Sigmoid colon (tissue), 6 donors: ENCODE measurements at regions not wholly inside any gene's neighbourhood (a gene's known extent, or its start where the extent isn't known, plus 50 kb on each side); places are given as distances from the start of the nearest gene placed in this dataset.

Source experiments
- DNase-seq: peaks from one replicate; pipeline ENCODE4 v3.0.0-alpha.2; 2019
- H3K27ac ChIP-seq, 4 donors: fragments of 200-600 bp; sonication (generic); one replicate each; pipeline ENCODE4 v1.5.1; 2016 to 2019; ENCODE audit warnings: mild to moderate bottlenecking in 1 of 4
- H3K27me3 ChIP-seq, 3 donors: fragments of 200-600 bp; sonication (generic); one replicate each; pipeline ENCODE4 v1.5.1; 2019; ENCODE audit warnings: mild to moderate bottlenecking in 1 of 3
- H3K36me3 ChIP-seq, 4 donors: fragments of 200-600 bp; sonication (generic); one replicate each; pipeline ENCODE4 v1.5.1; 2016 to 2019
- H3K4me1 ChIP-seq, 4 donors: fragments of 200-600 bp; sonication (generic); one replicate each; pipeline ENCODE4 v1.5.1; 2017 to 2019
- H3K4me3 ChIP-seq, 4 donors: fragments of 200-600 bp; sonication (generic); one replicate each; pipeline ENCODE4 v1.5.1; 2017 to 2019; ENCODE audit warnings: mild to moderate bottlenecking in 2 of 4, moderate library complexity in 1 of 4
- H3K9me3 ChIP-seq, 4 donors: fragments of 200-600 bp in 3 of 4; sonication (generic) in 3 of 4; one replicate each; pipeline versions ENCODE4 v1.5.1 to v1.6.1; 2013 to 2019
- EP300 ChIP-seq, 4 donors: sonication (generic); formaldehyde crosslinking; IDR thresholded peaks; one replicate each; pipeline ENCODE4 v1.6.1; 2017; ENCODE audit warnings: antibody characterized with exemption in 4 of 4
- POLR2A ChIP-seq, 2 donors: fragments of 450-650 bp; IDR thresholded peaks; one replicate each; pipeline ENCODE4 v1.6.1; 2016; ENCODE audit warnings: antibody characterized with exemption in 2 of 2, mild to moderate bottlenecking in 2 of 2, moderate library complexity in 2 of 2
- POLR2AphosphoS5 ChIP-seq, 4 donors: sonication (generic); formaldehyde crosslinking; IDR thresholded peaks; one replicate each; pipeline ENCODE4 v1.6.1; 2017; ENCODE audit warnings: antibody characterized with exemption in 4 of 4
- WGBS, 2 donors: extraction: QIAGEN DNeasy Blood & Tissue Kit; methylation state at CpG; one replicate each; pipeline ENCODE4 v1.1.7; 2013; 5-methylcytosine and 5-hydroxymethylcytosine counted together
- intact Hi-C: fragments of 100-400 bp; cut with DNase I; formaldehyde crosslinking; loops from one replicate; pipeline ENCODE4 v1.15.1; 2023
- TF ChIP-seq, protein P1 (sequence below), 4 experiments: fragments of 450-650 bp in 3 of 4; fragments of 200-600 bp in 1 of 4; IDR thresholded peaks; one replicate each; pipeline ENCODE4 v1.5.1; 2016 to 2019; ENCODE audit warnings: antibody characterized with exemption in 4 of 4, mild to moderate bottlenecking in 3 of 4, moderate library complexity in 2 of 4
- donor health status: healthy with polysubstance abuse.
- donor health status: healthy.

DNA sequence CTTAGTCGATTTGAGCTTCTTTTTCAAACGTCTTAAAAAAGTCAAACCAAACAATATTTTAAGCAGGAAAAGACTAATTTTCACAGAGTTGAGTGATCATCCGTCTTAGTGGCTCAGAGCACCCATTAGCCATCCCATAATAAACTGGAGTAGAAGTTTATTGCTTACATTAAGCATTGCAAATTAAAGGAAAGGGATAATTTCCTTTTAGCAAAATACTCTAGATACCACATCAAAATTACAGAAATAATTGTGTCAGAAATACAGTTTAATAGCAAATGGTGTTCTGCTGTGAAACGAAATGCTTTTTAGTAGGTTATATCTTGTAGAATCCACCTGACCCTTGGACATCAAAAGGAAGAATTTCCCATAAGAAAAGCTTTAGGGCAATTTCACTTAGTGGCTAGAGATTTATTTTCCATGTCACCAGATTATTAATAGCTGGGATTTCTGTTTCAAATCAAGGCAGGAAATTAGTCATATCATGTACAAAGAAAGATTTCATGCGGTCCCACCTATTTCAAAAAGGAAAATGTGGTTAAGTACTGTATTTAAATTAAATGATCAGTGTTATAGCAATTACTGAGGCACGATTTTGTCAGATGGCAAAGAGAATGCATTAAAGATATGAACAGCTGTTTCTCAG lies 96.2 kb downstream of the NPTX2 start:
- Histone ChIP-seq H3K27me3 (no peaks in the 10 kb centered on the region), H3K27ac (no peak overlapping the region), H3K4me3 (no peak overlapping the region), H3K4me1 (no peaks in the 10 kb centered on the region), H3K36me3 (no peaks in the 10 kb centered on the region), H3K9me3 (no peaks in the 10 kb centered on the region)
- WGBS, 2 donors: 57 to 63% methylated on average over 6 of the region's 6 CpGs
- TF ChIP-seq POLR2AphosphoS5 (IDR thresholded peaks at IDR 0.05) (no peak), EP300 (IDR thresholded peaks at IDR 0.05) (no peak), POLR2A (IDR thresholded peaks at IDR 0.05) (no peak)
- TF ChIP-seq, protein P1, sequence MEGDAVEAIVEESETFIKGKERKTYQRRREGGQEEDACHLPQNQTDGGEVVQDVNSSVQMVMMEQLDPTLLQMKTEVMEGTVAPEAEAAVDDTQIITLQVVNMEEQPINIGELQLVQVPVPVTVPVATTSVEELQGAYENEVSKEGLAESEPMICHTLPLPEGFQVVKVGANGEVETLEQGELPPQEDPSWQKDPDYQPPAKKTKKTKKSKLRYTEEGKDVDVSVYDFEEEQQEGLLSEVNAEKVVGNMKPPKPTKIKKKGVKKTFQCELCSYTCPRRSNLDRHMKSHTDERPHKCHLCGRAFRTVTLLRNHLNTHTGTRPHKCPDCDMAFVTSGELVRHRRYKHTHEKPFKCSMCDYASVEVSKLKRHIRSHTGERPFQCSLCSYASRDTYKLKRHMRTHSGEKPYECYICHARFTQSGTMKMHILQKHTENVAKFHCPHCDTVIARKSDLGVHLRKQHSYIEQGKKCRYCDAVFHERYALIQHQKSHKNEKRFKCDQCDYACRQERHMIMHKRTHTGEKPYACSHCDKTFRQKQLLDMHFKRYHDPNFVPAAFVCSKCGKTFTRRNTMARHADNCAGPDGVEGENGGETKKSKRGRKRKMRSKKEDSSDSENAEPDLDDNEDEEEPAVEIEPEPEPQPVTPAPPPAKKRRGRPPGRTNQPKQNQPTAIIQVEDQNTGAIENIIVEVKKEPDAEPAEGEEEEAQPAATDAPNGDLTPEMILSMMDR (IDR thresholded peaks at IDR 0.05): no peak
- no peak for DNase-seq
- intact Hi-C loops: no loop called here

DNA sequence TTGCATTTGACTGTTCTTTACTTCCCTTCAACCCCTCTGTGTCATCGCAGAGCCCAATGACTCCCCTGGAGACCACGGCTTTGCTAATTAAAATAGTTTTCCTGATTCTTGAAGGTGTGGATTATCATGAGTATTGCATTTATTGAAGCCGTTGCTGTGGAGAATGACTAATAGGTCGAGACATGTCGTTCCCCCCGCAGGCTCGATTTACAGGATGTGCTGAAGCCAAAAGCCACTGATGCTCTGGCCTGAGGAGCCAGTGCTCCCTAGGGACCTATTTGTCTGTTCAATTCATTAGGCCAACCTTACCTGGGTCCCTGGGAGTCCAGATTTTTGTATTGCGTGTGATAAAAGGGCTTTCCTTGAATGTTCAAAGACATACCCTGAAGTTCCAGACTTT lies 102.3 kb downstream of the NPTX2 start:
- Histone ChIP-seq H3K9me3 (no peaks in the 10 kb centered on the region), H3K4me3 (no peak overlapping the region), H3K36me3 (no peaks in the 10 kb centered on the region), H3K27me3 (peaks cover 0 to 4% (median 0%) of the 10 kb centered on the region in 3 donors), H3K27ac (no peak overlapping the region), H3K4me1 (no peaks in the 10 kb centered on the region)
- 71 to 76% methylated on average over 8 of the region's 8 CpGs for WGBS, 2 donors
- intact Hi-C loops: no loop called here
- TF ChIP-seq POLR2A (IDR thresholded peaks at IDR 0.05) (no peak), POLR2AphosphoS5 (IDR thresholded peaks at IDR 0.05) (no peak), EP300 (IDR thresholded peaks at IDR 0.05) (no peak)
- TF ChIP-seq, protein P1 (IDR thresholded peaks at IDR 0.05): no peak
- DNase-seq: no peak

DNA sequence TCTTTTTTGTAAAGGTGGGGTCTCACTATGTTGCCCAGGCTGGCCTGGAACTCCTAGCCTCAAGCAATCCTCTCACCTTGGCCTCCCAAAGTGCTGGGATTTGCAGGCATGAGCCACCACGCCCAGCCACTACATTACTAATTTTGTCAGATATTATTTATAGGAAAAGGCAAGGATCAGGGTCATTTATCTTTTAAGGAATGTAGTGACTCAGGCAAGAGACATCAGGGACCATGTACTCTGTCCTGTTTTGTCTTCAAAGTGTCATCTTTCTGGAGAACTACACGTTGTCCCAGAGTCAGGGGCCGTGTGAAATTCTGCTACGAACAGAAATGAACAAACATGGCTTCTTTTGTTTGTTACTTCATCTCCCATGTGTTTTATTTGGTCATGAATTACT lies 105.3 kb downstream of the NPTX2 start:
- no peaks in the 10 kb centered on the region for H3K9me3 ChIP-seq
- DNase-seq: no peak

DNA sequence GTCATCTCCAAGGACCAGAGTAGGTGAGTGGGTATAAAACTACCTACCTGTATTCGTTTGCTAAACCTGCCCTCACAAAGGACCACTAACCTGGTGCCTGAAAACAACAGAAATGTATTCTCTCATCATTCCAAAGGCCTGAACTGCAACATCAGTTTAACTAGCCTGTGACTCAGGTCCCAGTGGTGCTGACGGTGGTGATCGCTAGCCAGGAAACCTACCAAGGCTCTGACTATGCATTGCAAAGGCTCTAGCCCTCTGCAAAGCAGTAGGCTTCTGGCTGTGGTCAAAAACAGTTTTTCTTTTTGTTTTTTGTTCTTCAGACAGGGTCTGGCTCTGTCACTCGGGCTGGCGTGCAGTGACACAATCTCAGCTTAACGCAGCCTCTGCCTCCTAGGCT lies 107.5 kb downstream of the NPTX2 start:
- intact Hi-C loops: no loop called here
- no peaks in the 10 kb centered on the region for H3K4me1 ChIP-seq
- TF ChIP-seq EP300 (IDR thresholded peaks at IDR 0.05) (no peak), POLR2A (IDR thresholded peaks at IDR 0.05) (no peak), POLR2AphosphoS5 (IDR thresholded peaks at IDR 0.05) (no peak)
- TF ChIP-seq, protein P1 (IDR thresholded peaks at IDR 0.05): no peak
- DNase-seq: no peak
- 75 to 80% methylated on average over 6 of the region's 6 CpGs for WGBS, 2 donors
- H3K27me3 ChIP-seq: peaks cover 0 to 4% (median 0%) of the 10 kb centered on the region in 3 donors
- no peak overlapping the region for H3K27ac ChIP-seq
- H3K36me3 ChIP-seq: no peaks in the 10 kb centered on the region
- H3K9me3 ChIP-seq: no peaks in the 10 kb centered on the region
- H3K4me3 ChIP-seq: no peak overlapping the region

More for the DNA sequence above, 105.3 kb downstream of the NPTX2 start:
- H3K27ac ChIP-seq: no peak overlapping the region
- WGBS, 2 donors: 52 to 65% methylated on average over 4 of the region's 4 CpGs
- H3K36me3 ChIP-seq: no peaks in the 10 kb centered on the region
- H3K27me3 ChIP-seq: peaks cover 0 to 4% (median 0%) of the 10 kb centered on the region in 3 donors
- no peaks in the 10 kb centered on the region for H3K4me1 ChIP-seq
- no peak overlapping the region for H3K4me3 ChIP-seq
- TF ChIP-seq POLR2A (IDR thresholded peaks at IDR 0.05) (no peak), POLR2AphosphoS5 (IDR thresholded peaks at IDR 0.05) (no peak), EP300 (IDR thresholded peaks at IDR 0.05) (no peak)
- intact Hi-C loops: no loop called here

DNA sequence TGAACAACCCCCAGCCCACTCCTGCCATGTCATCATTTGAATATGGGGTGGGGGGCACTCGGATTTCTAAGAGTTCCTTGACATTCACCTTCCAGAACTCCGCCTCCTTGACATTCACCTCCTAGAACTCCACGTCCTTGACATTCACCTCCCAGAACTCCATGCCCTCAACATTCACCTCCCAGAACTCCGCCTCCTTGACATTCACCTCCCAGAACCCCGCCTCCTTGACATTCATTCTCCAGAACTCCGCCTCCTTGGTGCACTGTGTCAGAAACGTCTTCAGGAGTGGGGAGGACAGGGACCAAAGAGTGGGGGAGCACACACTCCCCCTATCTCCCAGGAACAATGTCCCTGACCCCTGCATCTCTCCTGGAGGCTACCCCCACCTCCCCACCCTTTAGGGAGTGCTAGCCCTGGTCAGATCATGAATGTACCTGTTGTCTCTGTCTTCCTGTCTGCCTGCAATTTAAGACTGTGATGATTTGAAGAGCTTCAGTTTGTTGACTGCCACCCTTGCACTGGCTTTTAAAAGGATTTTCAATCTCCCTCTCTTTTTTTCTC lies 110.1 kb downstream of the NPTX2 start:
- Histone ChIP-seq H3K27ac (no peak overlapping the region), H3K9me3 (no peaks in the 10 kb centered on the region), H3K4me1 (no peaks in the 10 kb centered on the region), H3K36me3 (no peaks in the 10 kb centered on the region), H3K4me3 (no peak overlapping the region), H3K27me3 (peaks cover 0 to 10% (median 0%) of the 10 kb centered on the region in 3 donors)
- no peak for TF ChIP-seq POLR2A (IDR thresholded peaks at IDR 0.05)
- no peak for TF ChIP-seq POLR2AphosphoS5 (IDR thresholded peaks at IDR 0.05)
- TF ChIP-seq, protein P1 (IDR thresholded peaks at IDR 0.05): no peak
- TF ChIP-seq EP300 (IDR thresholded peaks at IDR 0.05): no peak
- peak; percentile 33 for DNase-seq
- intact Hi-C loops: no loop called here
- 53 to 54% methylated on average over 7 of the region's 7 CpGs for WGBS, 2 donors
